ENCODE measurements at regions not wholly inside any gene's neighbourhood (a gene's known extent, or its start where the extent isn't known, plus 50 kb on each side); places are given as distances from the start of the nearest gene placed in this dataset.
"Not testable (repeated sequence)": the region's sequence is repeated elsewhere in the genome, so short reads cannot be mapped to it uniquely, and the experiment has no call there.

GRCh38 chr18:22827216-22827615, 105.9 kb upstream of the RBBP8 start:
- H3K4me1 ChIP-seq: no peaks in the 10 kb centered on the region
- no peak for DNase-seq

DNA sequence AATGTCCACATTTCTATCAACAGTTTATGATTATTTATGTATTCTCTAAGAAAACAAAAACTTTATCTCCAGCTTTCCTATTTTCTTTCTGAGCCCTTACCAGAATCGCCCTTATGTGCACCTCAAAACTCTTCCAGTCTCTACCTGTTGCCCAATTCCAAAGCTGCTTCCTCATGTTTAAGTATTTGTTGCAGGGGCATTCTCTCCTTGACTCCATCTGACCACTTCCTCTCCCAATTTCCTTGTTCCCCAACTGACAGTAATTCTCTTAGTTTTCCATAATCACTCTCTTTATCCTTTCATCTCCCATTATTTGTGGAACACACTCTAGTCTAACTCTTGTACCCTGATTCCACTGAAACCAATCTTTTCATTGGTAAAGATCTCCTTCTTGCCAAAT, 105.4 kb upstream of the RBBP8 start:
- no peak for TF ChIP-seq CTCF (IDR thresholded peaks at IDR 0.05; ENCODE audit: low read depth, low read length)
- Histone ChIP-seq H3K4me1 (no peaks in the 10 kb centered on the region), H3K9me3 (no peaks in the 10 kb centered on the region), H3K36me3 (no peaks in the 10 kb centered on the region), H3K27me3 (no peaks in the 10 kb centered on the region), H3K4me3 (ENCODE audit: low read depth, low read length) (no peak overlapping the region)
- DNase-seq: no peak

More at GRCh38 chr18:22827216-22827615, 105.9 kb upstream of the RBBP8 start:
- H3K36me3 ChIP-seq: no peaks in the 10 kb centered on the region
- H3K9me3 ChIP-seq: no peaks in the 10 kb centered on the region
- H3K4me3 ChIP-seq (ENCODE audit: low read depth, low read length): no peak overlapping the region
- no peaks in the 10 kb centered on the region for H3K27me3 ChIP-seq
- no peak for TF ChIP-seq CTCF (IDR thresholded peaks at IDR 0.05; ENCODE audit: low read depth, low read length)

DNA sequence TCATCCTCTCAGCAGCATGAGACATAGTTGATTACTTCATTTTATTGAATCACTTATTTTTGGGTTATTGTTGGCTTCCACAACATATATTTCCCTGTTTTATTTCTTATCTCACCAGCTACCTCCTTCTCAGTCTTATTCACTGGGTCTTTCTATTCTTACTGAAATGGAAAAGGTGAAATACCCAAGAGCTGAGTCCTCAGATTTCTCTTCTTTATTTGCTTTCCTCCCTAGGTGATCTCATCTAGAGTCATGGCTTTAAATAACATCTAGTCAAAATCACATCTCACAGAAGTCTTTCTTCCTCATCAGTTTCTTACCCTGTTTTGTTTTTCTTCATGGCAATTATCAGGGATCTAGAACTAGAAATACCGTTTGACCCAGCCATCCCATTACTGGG, 105.0 kb upstream of the RBBP8 start:
- no peaks in the 10 kb centered on the region for H3K27me3 ChIP-seq
- DNase-seq: no peak
- no peak overlapping the region for H3K4me3 ChIP-seq (ENCODE audit: low read depth, low read length)
- no peaks in the 10 kb centered on the region for H3K4me1 ChIP-seq
- no peaks in the 10 kb centered on the region for H3K9me3 ChIP-seq
- TF ChIP-seq CTCF (IDR thresholded peaks at IDR 0.05; ENCODE audit: low read depth, low read length): no peak
- H3K36me3 ChIP-seq: no peaks in the 10 kb centered on the region

GRCh38 chr18:22828583-22828982, 104.5 kb upstream of the RBBP8 start:
- not testable (repeated sequence) for H3K9me3 ChIP-seq; H3K27me3 ChIP-seq; H3K4me1 ChIP-seq; H3K4me3 ChIP-seq (ENCODE audit: low read depth, low read length); DNase-seq; H3K36me3 ChIP-seq

DNA sequence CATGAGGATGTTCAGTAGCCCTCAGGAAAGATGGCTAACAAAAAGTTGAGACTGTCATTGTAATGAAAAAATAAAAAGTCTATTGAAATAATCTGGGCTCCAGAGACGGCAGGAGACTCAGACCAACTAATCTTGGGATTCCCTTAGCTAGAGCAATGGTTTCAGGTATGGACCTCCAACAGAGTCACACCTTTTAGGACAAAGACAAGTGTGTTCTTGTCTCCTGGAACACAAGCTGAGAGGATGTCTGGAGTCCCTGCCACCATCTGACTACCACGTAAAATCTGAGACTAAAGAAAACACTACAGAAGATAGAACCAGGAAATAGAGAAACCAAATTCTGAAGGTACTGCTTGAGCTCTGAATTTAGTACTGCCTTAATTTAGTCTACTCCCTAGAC, 103.3 kb upstream of the RBBP8 start:
- Histone ChIP-seq H3K9me3 (no peaks in the 10 kb centered on the region), H3K4me1 (no peaks in the 10 kb centered on the region)

DNA sequence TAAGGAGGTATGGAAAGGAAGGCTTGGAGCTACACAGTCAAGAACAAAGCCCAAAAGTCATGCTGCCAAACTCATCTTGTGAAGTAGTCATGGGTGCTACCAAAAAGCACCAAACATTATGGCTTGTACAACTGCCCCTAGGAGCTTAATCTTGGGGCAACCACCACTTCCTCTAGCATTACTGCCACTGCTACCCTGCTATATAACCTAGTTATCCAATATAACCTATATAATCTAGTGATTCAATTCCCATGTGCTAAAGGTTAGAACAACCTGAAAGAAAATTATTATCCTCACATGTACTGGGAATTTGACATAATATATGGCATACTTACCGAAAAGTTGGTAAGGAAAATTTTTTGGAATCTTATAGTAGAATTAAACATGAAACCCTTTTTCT, 102.6 kb upstream of the RBBP8 start:
- no peak for DNase-seq
- Histone ChIP-seq H3K4me3 (ENCODE audit: low read depth, low read length) (no peak overlapping the region), H3K4me1 (no peaks in the 10 kb centered on the region), H3K36me3 (no peaks in the 10 kb centered on the region), H3K27me3 (no peaks in the 10 kb centered on the region), H3K9me3 (no peaks in the 10 kb centered on the region)
- no peak for TF ChIP-seq CTCF (IDR thresholded peaks at IDR 0.05; ENCODE audit: low read depth, low read length)

More for the DNA sequence above, 103.3 kb upstream of the RBBP8 start:
- Histone ChIP-seq H3K36me3 (no peaks in the 10 kb centered on the region), H3K4me3 (ENCODE audit: low read depth, low read length) (no peak overlapping the region), H3K27me3 (no peaks in the 10 kb centered on the region)
- TF ChIP-seq CTCF (IDR thresholded peaks at IDR 0.05; ENCODE audit: low read depth, low read length): no peak
- no peak for DNase-seq

- TF ChIP-seq CTCF (IDR thresholded peaks at IDR 0.05; ENCODE audit: low read depth, low read length): no peak
- DNase-seq: no peak
- Histone ChIP-seq H3K27me3 (no peaks in the 10 kb centered on the region), H3K9me3 (no peaks in the 10 kb centered on the region), H3K4me3 (ENCODE audit: low read depth, low read length) (no peak overlapping the region), H3K4me1 (no peaks in the 10 kb centered on the region), H3K36me3 (no peaks in the 10 kb centered on the region)
These were observed 101.7 kb upstream of the RBBP8 start for GRCh38 chr18:22831441-22831904.

Data from BE2C (cell line).